ENCODE measurements at regions not wholly inside any gene's neighbourhood (a gene's known extent, or its start where the extent isn't known, plus 50 kb on each side); places are given as distances from the start of the nearest gene placed in this dataset.

DNA sequence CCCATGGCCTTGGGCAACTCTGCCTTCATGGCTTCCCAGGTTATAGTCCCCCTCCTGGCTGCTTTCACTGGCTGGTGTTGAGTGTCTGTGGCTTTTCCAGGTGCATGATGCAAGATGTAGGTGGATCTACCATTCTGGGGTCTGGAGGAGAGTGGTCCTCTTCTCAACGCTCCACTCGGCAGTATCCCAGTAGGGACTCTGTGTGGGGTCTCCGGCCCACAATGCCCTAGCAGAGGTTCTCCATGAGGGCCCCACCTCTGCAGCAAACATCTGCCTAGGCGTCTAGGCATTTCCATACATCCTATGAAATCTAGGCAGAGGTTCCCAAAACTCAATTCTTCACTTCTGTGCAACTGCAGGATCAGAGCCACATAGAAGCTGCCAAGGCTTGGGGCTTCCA lies 763.4 kb upstream of the EPHA5 start:
- WGBS (ENCODE audit: low lambda C conversion rate): no CpG with 5 or more reads among the region's 4 CpGs
- Histone ChIP-seq H3K27me3 (ENCODE audit: control insufficient read depth in 1 of 2, insufficient read depth in 2 of 2, low read length in 2 of 2) (no peaks in the 10 kb centered on the region), H2AFZ (ENCODE audit: low read length) (no peak overlapping the region), H4K20me1 (ENCODE audit: insufficient read depth, low read length) (no peaks in the 10 kb centered on the region), H3K4me1 (ENCODE audit: insufficient read depth, low read length) (no peaks in the 10 kb centered on the region), H3K36me3 (replicated peaks in 1 of 2; ENCODE audit: control insufficient read depth in 1 of 2, insufficient read depth in 2 of 2, low read length in 2 of 2) (no peaks in the 10 kb centered on the region), H3K9ac (ENCODE audit: insufficient read depth, low read depth, low read length) (no peak overlapping the region), H3K27ac (ENCODE audit: extremely low read length, insufficient read depth, low read length) (no peak overlapping the region), H3K79me2 (ENCODE audit: insufficient read depth, low read length) (no peaks in the 10 kb centered on the region), H3K4me3 (replicated peaks in 1 of 3; ENCODE audit: insufficient read depth in 1 of 3, low read depth in 2 of 3, low read length in 3 of 3) (no peak overlapping the region), H3K4me2 (ENCODE audit: low read depth, low read length) (no peak overlapping the region), H3K9me3 (ENCODE audit: low read length) (no peaks in the 10 kb centered on the region; the same call in 1 of the 2 replicates)
- ATAC-seq (no peak), DNase-seq (ENCODE audit: low spot score) (no peak), FAIRE-seq (no peak)
- TF ChIP-seq ZNF317 (CRISPR knock-in tag; IDR thresholded peaks at IDR 0.05): no peak
- no peak for TF ChIP-seq PHF21A (CRISPR knock-in tag; IDR thresholded peaks at IDR 0.05)
- no peak for TF ChIP-seq SNAPC2 (CRISPR knock-in tag; IDR thresholded peaks at IDR 0.05)
- no peak for TF ChIP-seq TEAD3 (CRISPR knock-in tag; optimal IDR thresholded peaks at IDR 0.05; ENCODE audit: borderline replicate concordance)
- TF ChIP-seq PTBP1 (IDR thresholded peaks at IDR 0.05; ENCODE audit: low read depth, low read length, poor library complexity, severe bottlenecking): no peak
- no peak for TF ChIP-seq ZNF446 (CRISPR knock-in tag; IDR thresholded peaks at IDR 0.05)
- TF ChIP-seq ZFYVE20 (CRISPR knock-in tag; IDR thresholded peaks at IDR 0.05; ENCODE audit: borderline replicate concordance, low read depth): no peak
- TF ChIP-seq ZNF7 (CRISPR knock-in tag; IDR thresholded peaks at IDR 0.05): no peak
- TF ChIP-seq NCOR1 (IDR thresholded peaks at IDR 0.05; ENCODE audit: borderline replicate concordance, low read length): no peak
- TF ChIP-seq FOXA3 (CRISPR knock-in tag; IDR thresholded peaks at IDR 0.05): no peak
- no peak for TF ChIP-seq ZNF33B (CRISPR knock-in tag; IDR thresholded peaks at IDR 0.05)
- TF ChIP-seq, protein P1, sequence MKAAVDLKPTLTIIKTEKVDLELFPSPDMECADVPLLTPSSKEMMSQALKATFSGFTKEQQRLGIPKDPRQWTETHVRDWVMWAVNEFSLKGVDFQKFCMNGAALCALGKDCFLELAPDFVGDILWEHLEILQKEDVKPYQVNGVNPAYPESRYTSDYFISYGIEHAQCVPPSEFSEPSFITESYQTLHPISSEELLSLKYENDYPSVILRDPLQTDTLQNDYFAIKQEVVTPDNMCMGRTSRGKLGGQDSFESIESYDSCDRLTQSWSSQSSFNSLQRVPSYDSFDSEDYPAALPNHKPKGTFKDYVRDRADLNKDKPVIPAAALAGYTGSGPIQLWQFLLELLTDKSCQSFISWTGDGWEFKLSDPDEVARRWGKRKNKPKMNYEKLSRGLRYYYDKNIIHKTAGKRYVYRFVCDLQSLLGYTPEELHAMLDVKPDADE (CRISPR knock-in tag; IDR thresholded peaks at IDR 0.05): no peak
- ChIA-PET CTCF (ENCODE audit: low intra/inter-chr PET ratio, low total read pairs) (no interaction called here), POLR2A (no interaction called here)
- intact Hi-C loops (cut with micrococcal nuclease; ENCODE audit: unreplicated experiment): no loop called here
- in situ Hi-C loops (cut with HindIII; ENCODE audit: extremely low pct_ligation_motif_present, low pct_unique_long_range_greater_than_20kb): no loop called here
- BruUV-seq (replicated peaks): no TSS peak

Measured in HepG2 (cell line).